B cell (primary cell): ENCODE measurements at regions not wholly inside any gene's neighbourhood (a gene's known extent, or its start where the extent isn't known, plus 50 kb on each side); places are given as distances from the start of the nearest gene placed in this dataset.

ENCODE experiments used
- EZH2 ChIP-seq: IDR thresholded peaks from 2 replicates; pipeline ENCODE4 v1.6.1; 2012; ENCODE audit warnings: borderline replicate concordance, low read depth, mild to moderate bottlenecking, moderate library complexity, low read length; ENCODE audit not compliant: insufficient read depth, poor library complexity, severe bottlenecking
- TF ChIP-seq, protein P1 (sequence below): fragments of 200-600 bp; IDR thresholded peaks from one replicate; pipeline ENCODE4 v1.8.0; 2022; ENCODE audit warnings: antibody characterized with exemption, mild to moderate bottlenecking

GRCh38 chr3:99542767-99543518 lies 95.5 kb upstream of the COL8A1 start:
- TF ChIP-seq, protein P1, sequence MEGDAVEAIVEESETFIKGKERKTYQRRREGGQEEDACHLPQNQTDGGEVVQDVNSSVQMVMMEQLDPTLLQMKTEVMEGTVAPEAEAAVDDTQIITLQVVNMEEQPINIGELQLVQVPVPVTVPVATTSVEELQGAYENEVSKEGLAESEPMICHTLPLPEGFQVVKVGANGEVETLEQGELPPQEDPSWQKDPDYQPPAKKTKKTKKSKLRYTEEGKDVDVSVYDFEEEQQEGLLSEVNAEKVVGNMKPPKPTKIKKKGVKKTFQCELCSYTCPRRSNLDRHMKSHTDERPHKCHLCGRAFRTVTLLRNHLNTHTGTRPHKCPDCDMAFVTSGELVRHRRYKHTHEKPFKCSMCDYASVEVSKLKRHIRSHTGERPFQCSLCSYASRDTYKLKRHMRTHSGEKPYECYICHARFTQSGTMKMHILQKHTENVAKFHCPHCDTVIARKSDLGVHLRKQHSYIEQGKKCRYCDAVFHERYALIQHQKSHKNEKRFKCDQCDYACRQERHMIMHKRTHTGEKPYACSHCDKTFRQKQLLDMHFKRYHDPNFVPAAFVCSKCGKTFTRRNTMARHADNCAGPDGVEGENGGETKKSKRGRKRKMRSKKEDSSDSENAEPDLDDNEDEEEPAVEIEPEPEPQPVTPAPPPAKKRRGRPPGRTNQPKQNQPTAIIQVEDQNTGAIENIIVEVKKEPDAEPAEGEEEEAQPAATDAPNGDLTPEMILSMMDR, result no peak
- TF ChIP-seq EZH2, result no peak
